Neuronal stem cell (in vitro differentiated cells): ENCODE measurements at regions not wholly inside any gene's neighbourhood (a gene's known extent, or its start where the extent isn't known, plus 50 kb on each side); places are given as distances from the start of the nearest gene placed in this dataset.

Experiments used
- DNase-seq: peaks from one replicate; pipeline ENCODE4 v3.0.0-alpha.2; 2013; ENCODE audit warnings: low spot score
- H2AFZ ChIP-seq: one replicate; pipeline ENCODE4 v1.6.1; 2013; ENCODE audit warnings: mild to moderate bottlenecking, low read length, inconsistent platforms
- H2AK5ac ChIP-seq: 2 replicates; pipeline ENCODE4 v1.6.1; 2013; ENCODE audit warnings: low read depth, mild to moderate bottlenecking, inconsistent platforms, low read length, moderate library complexity, mixed read lengths
- H2BK120ac ChIP-seq: 2 replicates; pipeline ENCODE4 v1.6.1; 2013; ENCODE audit warnings: low read depth, mild to moderate bottlenecking, inconsistent platforms, low read length, moderate library complexity, mixed read lengths
- H2BK12ac ChIP-seq: one replicate; pipeline ENCODE4 v1.6.1; 2013; ENCODE audit warnings: low read length, inconsistent platforms
- H2BK15ac ChIP-seq: 2 replicates; pipeline ENCODE4 v1.6.1; 2013; ENCODE audit warnings: mild to moderate bottlenecking, low read length, inconsistent platforms, mixed read lengths
- H2BK5ac ChIP-seq: one replicate; pipeline ENCODE4 v1.6.1; 2013; ENCODE audit warnings: inconsistent platforms, mild to moderate bottlenecking, low read length, moderate library complexity
- H3K14ac ChIP-seq: one replicate; pipeline ENCODE4 v1.6.1; 2013; ENCODE audit warnings: low read length, inconsistent platforms
- H3K18ac ChIP-seq: 2 replicates; pipeline ENCODE4 v1.6.1; 2013; ENCODE audit warnings: low read length, inconsistent platforms
- H3K23ac ChIP-seq: 2 replicates; pipeline ENCODE4 v1.6.1; 2013; ENCODE audit warnings: low read depth, mild to moderate bottlenecking, mixed read lengths, low read length, inconsistent platforms; ENCODE audit not compliant: poor library complexity
- H3K27ac ChIP-seq: replicated peaks from 3 replicates; pipeline ENCODE4 v1.5.1; 2013; ENCODE audit warnings: low read length, inconsistent platforms
- H3K27me3 ChIP-seq, 3 experiments: 2 replicates each; pipeline ENCODE4 v1.6.1; 2013; ENCODE audit warnings: low read length in 3 of 3, mild to moderate bottlenecking in 2 of 3, inconsistent platforms in 1 of 3, low read depth in 1 of 3, mixed read lengths in 1 of 3, moderate library complexity in 1 of 3; ENCODE audit not compliant: control insufficient read depth in 3 of 3, insufficient read depth in 3 of 3
- H3K36me3 ChIP-seq, 2 donors: replicated peaks in 1 of 2; 2 replicates each; pipeline ENCODE4 v1.6.1; 2013; ENCODE audit warnings: low read length in 2 of 2; ENCODE audit not compliant: control insufficient read depth in 2 of 2, insufficient read depth in 2 of 2
- H3K4ac ChIP-seq: 2 replicates; pipeline ENCODE4 v1.6.1; 2013; ENCODE audit warnings: inconsistent platforms, mild to moderate bottlenecking, low read length, moderate library complexity
- H3K4me1 ChIP-seq, 2 donors: 1 replicate in 1 of 2; 2 replicates in 1 of 2; pipeline ENCODE4 v1.6.1; 2013; ENCODE audit warnings: low read length in 2 of 2, low read depth in 1 of 2; ENCODE audit not compliant: control insufficient read depth in 2 of 2, insufficient read depth in 1 of 2
- H3K4me2 ChIP-seq: one replicate; pipeline ENCODE4 v1.6.1; 2013; ENCODE audit warnings: mild to moderate bottlenecking, low read length, inconsistent platforms; ENCODE audit not compliant: insufficient read depth, poor library complexity, severe bottlenecking
- H3K4me3 ChIP-seq, 2 donors: 2 replicates each; pipeline ENCODE4 v1.5.1; 2013; ENCODE audit warnings: low read length in 2 of 2, mild to moderate bottlenecking in 2 of 2, inconsistent platforms in 1 of 2, moderate library complexity in 1 of 2
- H3K79me1 ChIP-seq: one replicate; pipeline ENCODE4 v1.6.1; 2013; ENCODE audit warnings: low read depth, mild to moderate bottlenecking, inconsistent platforms, low read length, moderate library complexity
- H3K9ac ChIP-seq: one replicate; pipeline ENCODE4 v1.6.1; 2013; ENCODE audit warnings: mild to moderate bottlenecking, low read depth, low read length, inconsistent platforms; ENCODE audit not compliant: poor library complexity
- H3K9me3 ChIP-seq, 2 donors: replicated peaks in 1 of 2; 2 replicates each; pipeline versions ENCODE3 to v1.6.1; 2013; ENCODE audit warnings: low read length in 2 of 2, mild to moderate bottlenecking in 2 of 2, inconsistent platforms in 1 of 2, low read depth in 1 of 2, mixed read lengths in 1 of 2, moderate library complexity in 1 of 2; ENCODE audit not compliant: control insufficient read depth in 2 of 2, insufficient read depth in 1 of 2
- H4K8ac ChIP-seq: one replicate; pipeline ENCODE4 v1.6.1; 2013; ENCODE audit warnings: low read depth, mild to moderate bottlenecking, inconsistent platforms, low read length, moderate library complexity
- H4K91ac ChIP-seq: one replicate; pipeline ENCODE4 v1.6.1; 2013; ENCODE audit warnings: low read length, low read depth, mild to moderate bottlenecking, inconsistent platforms; ENCODE audit not compliant: poor library complexity
- WGBS, 2 donors: extraction: QIAGEN DNeasy Blood & Tissue Kit; methylation state at CpG; one replicate each; pipeline ENCODE4 v1.1.7; 2013; ENCODE audit warnings: missing lambda C conversion rate in 2 of 2, mixed read lengths in 1 of 2; ENCODE audit not compliant: insufficient read length in 2 of 2, insufficient replicate concordance in 1 of 2; ENCODE audit errors: extremely low coverage in 2 of 2; 5-methylcytosine and 5-hydroxymethylcytosine counted together

DNA sequence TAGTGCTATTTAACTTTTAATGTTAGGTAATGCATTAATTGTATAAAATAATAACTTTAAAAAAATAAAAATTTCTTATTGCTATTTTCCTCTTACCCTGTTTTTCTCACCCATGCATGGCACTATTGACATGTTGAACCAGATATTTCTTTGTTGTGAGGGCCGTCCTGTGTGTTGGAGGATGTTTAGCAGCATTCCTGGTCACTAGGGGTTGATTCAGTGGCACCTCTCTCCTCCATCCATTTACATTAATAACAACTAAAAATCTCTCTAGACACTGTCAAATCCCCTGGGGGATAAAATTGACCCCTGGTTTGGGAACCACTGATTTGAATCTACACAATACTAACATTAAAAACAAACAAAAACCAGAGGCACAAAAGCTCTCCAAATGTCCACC is 147.5 kb upstream of the MIS18BP1 start:
- Histone ChIP-seq H3K4ac (no peak overlapping the region), H4K8ac (no peak overlapping the region), H3K9ac (no peak overlapping the region), H3K9me3 (no peaks in the 10 kb centered on the region), H2BK15ac (no peak overlapping the region), H2BK12ac (no peak overlapping the region), H3K79me1 (no peaks in the 10 kb centered on the region), H3K27me3 (peaks cover 0 to 2% (median 0%) of the 10 kb centered on the region in 3 experiments), H2AK5ac (no peak overlapping the region), H2AFZ (no peak overlapping the region), H4K91ac (no peak overlapping the region), H3K23ac (no peak overlapping the region), H3K4me3 (no peak overlapping the region), H3K27ac (no peak overlapping the region), H3K4me2 (no peak overlapping the region), H3K14ac (no peak overlapping the region), H2BK5ac (no peak overlapping the region), H3K4me1 (no peaks in the 10 kb centered on the region), H3K36me3 (no peaks in the 10 kb centered on the region), H3K18ac (no peak overlapping the region), H2BK120ac (no peak overlapping the region)
- no CpG with 5 or more reads among the region's 1 CpG for WGBS, 2 donors
- DNase-seq = no peak

DNA sequence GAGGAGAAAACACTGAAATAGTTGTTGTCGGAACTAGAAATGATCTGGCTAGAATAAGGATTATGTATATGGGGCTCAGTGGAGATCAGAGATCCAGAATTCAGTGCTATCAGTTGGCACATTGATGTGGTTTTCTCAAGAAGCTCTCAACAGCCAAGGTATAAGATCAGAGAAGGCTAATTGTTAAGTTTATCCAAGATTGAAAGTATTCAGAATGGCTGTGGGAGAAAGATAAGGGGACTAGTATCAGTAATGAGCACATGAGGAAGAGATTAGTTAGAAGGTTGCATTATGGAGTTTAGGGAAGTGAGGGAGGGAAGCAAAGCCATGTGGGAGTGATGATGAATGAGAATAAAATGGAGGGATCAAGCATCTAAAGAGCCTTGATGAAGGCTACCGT is 128.1 kb upstream of the MIS18BP1 start:
- Histone ChIP-seq H3K4ac (no peak overlapping the region), H3K27me3 (no peaks in the 10 kb centered on the region), H2AK5ac (no peak overlapping the region), H2BK12ac (no peak overlapping the region), H4K8ac (no peak overlapping the region), H3K9me3 (no peaks in the 10 kb centered on the region), H3K79me1 (no peaks in the 10 kb centered on the region), H3K27ac (no peak overlapping the region), H3K18ac (no peak overlapping the region), H3K4me3 (no peak overlapping the region), H3K4me2 (no peak overlapping the region), H2BK120ac (no peak overlapping the region), H3K23ac (no peak overlapping the region), H3K4me1 (no peaks in the 10 kb centered on the region), H4K91ac (no peak overlapping the region), H3K9ac (no peak overlapping the region), H2BK15ac (no peak overlapping the region), H3K36me3 (no peaks in the 10 kb centered on the region), H2BK5ac (no peak overlapping the region), H3K14ac (no peak overlapping the region), H2AFZ (no peak overlapping the region)
- WGBS, 2 donors = no CpG with 5 or more reads among the region's 2 CpGs
- no peak for DNase-seq

DNA sequence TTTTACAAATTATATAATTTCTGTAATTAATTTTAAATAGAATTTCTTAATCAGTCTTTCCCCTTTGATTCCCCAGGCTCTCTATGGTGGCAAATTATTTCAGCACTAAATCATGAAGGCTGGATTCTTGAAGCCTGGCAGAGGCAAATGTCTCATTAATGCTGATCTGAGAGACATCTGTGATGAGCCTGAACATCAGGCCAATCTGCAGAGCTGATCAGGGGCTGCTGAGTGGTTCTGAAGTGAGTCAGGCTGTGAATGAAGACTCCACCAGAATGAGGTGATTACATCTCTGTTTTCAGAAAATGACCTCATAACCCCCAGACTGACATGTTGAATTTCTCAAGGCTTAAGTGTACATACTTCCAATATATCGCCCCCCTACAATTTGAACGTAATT is 124.2 kb upstream of the MIS18BP1 start:
- Histone ChIP-seq H4K8ac (no peak overlapping the region), H4K91ac (no peak overlapping the region), H2BK12ac (no peak overlapping the region)

DNA sequence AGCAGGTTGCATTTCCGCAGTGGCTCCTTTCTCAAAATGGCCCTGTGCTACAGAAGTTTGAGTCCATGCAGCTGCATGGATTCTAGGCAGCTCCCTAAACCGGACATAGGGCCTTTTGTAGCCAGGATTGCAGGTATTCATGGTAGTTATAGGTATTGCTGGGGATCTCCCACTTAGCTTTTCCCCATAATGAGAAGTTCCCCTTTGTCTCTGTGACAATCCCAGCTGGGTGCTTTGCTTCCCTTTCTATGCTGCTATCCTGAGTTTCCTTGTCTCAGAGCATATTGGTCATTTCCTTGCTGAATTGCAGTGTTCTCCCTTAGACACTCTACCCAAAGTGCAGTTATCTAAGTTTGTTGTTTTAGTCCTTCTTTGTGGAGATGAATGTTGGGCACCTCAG is 120.9 kb upstream of the MIS18BP1 start:
- no CpG with 5 or more reads among the region's 2 CpGs for WGBS, 2 donors
- no peak overlapping the region for H2AFZ ChIP-seq
- no peaks in the 10 kb centered on the region for H3K9me3 ChIP-seq
- no peaks in the 10 kb centered on the region for H3K79me1 ChIP-seq
- no peak overlapping the region for H4K8ac ChIP-seq
- DNase-seq = peak; percentile 9
- H3K27me3 ChIP-seq = no peaks in the 10 kb centered on the region
- no peak overlapping the region for H3K4me3 ChIP-seq
- no peak overlapping the region for H3K4ac ChIP-seq
- no peak overlapping the region for H3K18ac ChIP-seq
- H2AK5ac ChIP-seq = no peak overlapping the region
- H2BK120ac ChIP-seq = no peak overlapping the region
- H3K4me1 ChIP-seq = peaks cover 0 to 4% of the 10 kb centered on the region in 2 donors
- H4K91ac ChIP-seq = no peak overlapping the region
- no peak overlapping the region for H2BK5ac ChIP-seq
- no peak overlapping the region for H2BK15ac ChIP-seq
- no peaks in the 10 kb centered on the region for H3K36me3 ChIP-seq
- H2BK12ac ChIP-seq = no peak overlapping the region
- H3K27ac ChIP-seq = no peak overlapping the region
- no peak overlapping the region for H3K14ac ChIP-seq
- no peak overlapping the region for H3K4me2 ChIP-seq
- H3K9ac ChIP-seq = no peak overlapping the region
- H3K23ac ChIP-seq = no peak overlapping the region

More for the DNA sequence above, 124.2 kb upstream of the MIS18BP1 start:
- Histone ChIP-seq H3K36me3 (no peaks in the 10 kb centered on the region), H3K4me1 (peaks cover 0 to 4% of the 10 kb centered on the region in 2 donors), H3K9ac (no peak overlapping the region), H3K27me3 (no peaks in the 10 kb centered on the region), H2BK5ac (no peak overlapping the region), H3K14ac (no peak overlapping the region), H2AFZ (no peak overlapping the region), H2BK120ac (no peak overlapping the region), H3K23ac (no peak overlapping the region), H3K18ac (no peak overlapping the region), H3K27ac (no peak overlapping the region), H2AK5ac (no peak overlapping the region), H2BK15ac (no peak overlapping the region), H3K4me3 (no peak overlapping the region), H3K4me2 (no peak overlapping the region), H3K79me1 (no peaks in the 10 kb centered on the region), H3K9me3 (no peaks in the 10 kb centered on the region), H3K4ac (no peak overlapping the region)
- WGBS, 2 donors = no CpG with 5 or more reads among the region's 2 CpGs
- DNase-seq = no peak
